ENCODE measurements at regions not wholly inside any gene's neighbourhood (a gene's known extent, or its start where the extent isn't known, plus 50 kb on each side); places are given as distances from the start of the nearest gene placed in this dataset.

- H3K27ac ChIP-seq (ENCODE audit: low read length in 2 of 2): no peak overlapping the region
Observed at GRCh38 chr5:105794578-105794977, 1876.2 kb downstream of the EFNA5 start.

GRCh38 chr5:105789246-105789645 lies 1881.5 kb downstream of the EFNA5 start:
- intact Hi-C loops (cut with micrococcal nuclease): no loop called here
- no peak for DNase-seq
- Histone ChIP-seq H3K9ac (ENCODE audit: low read length) (no peak overlapping the region), H2AFZ (ENCODE audit: insufficient read depth, low read depth, low read length, poor library complexity, severe bottlenecking) (no peak overlapping the region), H3K27me3 (replicated peaks in 1 of 4; ENCODE audit: control extremely low read depth in 1 of 4, control insufficient read depth in 3 of 4, insufficient read depth in 4 of 4, low read length in 3 of 4) (no peaks in the 10 kb centered on the region), H3K4me1 (ENCODE audit: control insufficient read depth in 2 of 2, insufficient read depth in 2 of 2, low read length in 2 of 2) (no peaks in the 10 kb centered on the region), H4K20me1 (ENCODE audit: control insufficient read depth, insufficient read depth, low read length, poor library complexity, severe bottlenecking) (no peaks in the 10 kb centered on the region), H3K36me3 (replicated peaks in 1 of 2; ENCODE audit: control extremely low read depth in 1 of 2, control insufficient read depth in 1 of 2, extremely low read depth in 1 of 2, insufficient read depth in 2 of 2, low read length in 1 of 2) (no peaks in the 10 kb centered on the region), H3K9me3 (ENCODE audit: control extremely low read depth in 1 of 3, control insufficient read depth in 2 of 3, insufficient read depth in 1 of 3, low read length in 2 of 3) (no peaks in the 10 kb centered on the region), H3K27ac (ENCODE audit: low read length in 2 of 2) (no peak overlapping the region), H3K4me3 (ENCODE audit: control extremely low read depth in 1 of 5, extremely low read depth in 1 of 5, insufficient read depth in 1 of 5, low read depth in 2 of 5, low read length in 4 of 5) (no peak overlapping the region), H3K4me2 (replicated peaks; ENCODE audit: low read depth, low read length, poor library complexity, severe bottlenecking) (no peak overlapping the region), H3K79me2 (ENCODE audit: control insufficient read depth, insufficient read depth, low read length) (no peaks in the 10 kb centered on the region)
- WGBS (ENCODE audit: insufficient coverage): no CpG with 5 or more reads among the region's 1 CpG
- Mint-ChIP-seq H3K4me1 (no peaks in the 10 kb centered on the region), H3K9me3 (ENCODE audit: insufficient read depth) (no peaks in the 10 kb centered on the region), H3K27ac (no peak overlapping the region), H3K27me3 (no peaks in the 10 kb centered on the region), H3K4me3 (no peak overlapping the region)
- TF ChIP-seq CTCF (IDR thresholded peaks at IDR 0.05): no peak
- no peak for TF ChIP-seq EZH2 (IDR thresholded peaks at IDR 0.05; ENCODE audit: borderline replicate concordance, insufficient read depth, low read depth, low read length, poor library complexity, severe bottlenecking)
- POLR2A ChIA-PET: no interaction called here
- CTCF ChIA-PET: no interaction called here
- no peak for ATAC-seq (ENCODE audit: low read depth)

More at GRCh38 chr5:105794578-105794977, 1876.2 kb downstream of the EFNA5 start:
- Histone ChIP-seq H3K27me3 (replicated peaks in 1 of 4; ENCODE audit: control extremely low read depth in 1 of 4, control insufficient read depth in 3 of 4, insufficient read depth in 4 of 4, low read length in 3 of 4) (no peaks in the 10 kb centered on the region), H3K9ac (ENCODE audit: low read length) (no peak overlapping the region), H3K4me2 (replicated peaks; ENCODE audit: low read depth, low read length, poor library complexity, severe bottlenecking) (no peak overlapping the region), H4K20me1 (ENCODE audit: control insufficient read depth, insufficient read depth, low read length, poor library complexity, severe bottlenecking) (no peaks in the 10 kb centered on the region), H2AFZ (ENCODE audit: insufficient read depth, low read depth, low read length, poor library complexity, severe bottlenecking) (no peak overlapping the region), H3K36me3 (replicated peaks in 1 of 2; ENCODE audit: control extremely low read depth in 1 of 2, control insufficient read depth in 1 of 2, extremely low read depth in 1 of 2, insufficient read depth in 2 of 2, low read length in 1 of 2) (no peaks in the 10 kb centered on the region), H3K4me3 (ENCODE audit: control extremely low read depth in 1 of 5, extremely low read depth in 1 of 5, insufficient read depth in 1 of 5, low read depth in 2 of 5, low read length in 4 of 5) (no peak overlapping the region), H3K4me1 (ENCODE audit: control insufficient read depth in 2 of 2, insufficient read depth in 2 of 2, low read length in 2 of 2) (no peaks in the 10 kb centered on the region), H3K9me3 (ENCODE audit: control extremely low read depth in 1 of 3, control insufficient read depth in 2 of 3, insufficient read depth in 1 of 3, low read length in 2 of 3) (no peaks in the 10 kb centered on the region), H3K79me2 (ENCODE audit: control insufficient read depth, insufficient read depth, low read length) (no peaks in the 10 kb centered on the region)
- no CpG with 5 or more reads among the region's 3 CpGs for WGBS (ENCODE audit: insufficient coverage)
- ChIA-PET POLR2A (no interaction called here), CTCF (no interaction called here)
- no peak overlapping the region for H3K4me3 Mint-ChIP-seq
- no peak for TF ChIP-seq EZH2 (IDR thresholded peaks at IDR 0.05; ENCODE audit: borderline replicate concordance, insufficient read depth, low read depth, low read length, poor library complexity, severe bottlenecking)
- no peak for TF ChIP-seq CTCF (IDR thresholded peaks at IDR 0.05)
- H3K9me3 Mint-ChIP-seq (ENCODE audit: insufficient read depth): no peaks in the 10 kb centered on the region
- no peak overlapping the region for H3K27ac Mint-ChIP-seq
- intact Hi-C loops (cut with micrococcal nuclease): no loop called here
- DNase-seq (no peak), ATAC-seq (ENCODE audit: low read depth) (no peak)
- H3K27me3 Mint-ChIP-seq: no peaks in the 10 kb centered on the region
- no peaks in the 10 kb centered on the region for H3K4me1 Mint-ChIP-seq
